ENCODE measurements at regions not wholly inside any gene's neighbourhood (a gene's known extent, or its start where the extent isn't known, plus 50 kb on each side); places are given as distances from the start of the nearest gene placed in this dataset.

- no peaks in the 10 kb centered on the region for H3K9me3 ChIP-seq
- DNase-seq (ENCODE audit: low spot score in 2 of 2) = no peak
- no peaks in the 10 kb centered on the region for H3K36me3 ChIP-seq
- H3K4me1 ChIP-seq = no peaks in the 10 kb centered on the region
- WGBS = 61% methylated on average over 1 of the region's 1 CpG
- no peaks in the 10 kb centered on the region for H3K27me3 ChIP-seq
- TF ChIP-seq CTCF (IDR thresholded peaks at IDR 0.05) (no peak), POLR2A (IDR thresholded peaks at IDR 0.05) (no peak), EP300 (IDR thresholded peaks at IDR 0.05) (no peak), POLR2AphosphoS5 (IDR thresholded peaks at IDR 0.05) (no peak)
- no peak overlapping the region for H3K4me3 ChIP-seq
- no peak overlapping the region for H3K27ac ChIP-seq
Measured at GRCh38 chrX:10906866-10907265, 204.3 kb upstream of the HCCS start.

DNA sequence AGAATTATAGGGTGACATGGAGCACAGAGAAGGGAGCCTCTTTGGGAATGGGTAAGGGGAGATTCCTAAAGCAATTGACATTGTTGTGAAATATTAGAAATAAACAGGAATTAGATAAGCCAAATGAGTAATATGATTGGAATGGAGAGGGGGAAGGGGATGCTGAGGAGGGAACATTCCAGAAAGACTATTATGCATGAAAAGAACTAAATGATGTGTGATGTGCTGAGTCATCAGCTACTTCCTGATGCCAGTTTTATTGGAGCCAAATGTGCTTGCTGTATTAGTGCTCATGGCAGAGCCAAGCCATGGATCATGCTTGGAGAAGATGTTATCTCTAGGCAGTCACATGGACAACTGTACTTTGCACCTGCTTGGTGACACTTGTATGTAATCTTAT lies 189.0 kb upstream of the HCCS start:
- Histone ChIP-seq H3K27me3 (no peaks in the 10 kb centered on the region), H3K4me1 (no peaks in the 10 kb centered on the region), H3K36me3 (no peaks in the 10 kb centered on the region), H3K27ac (no peak overlapping the region), H3K9me3 (no peaks in the 10 kb centered on the region), H3K4me3 (no peak overlapping the region)
- no peak for DNase-seq (ENCODE audit: low spot score in 2 of 2)
- TF ChIP-seq CTCF (IDR thresholded peaks at IDR 0.05) (no peak), POLR2A (IDR thresholded peaks at IDR 0.05) (no peak), POLR2AphosphoS5 (IDR thresholded peaks at IDR 0.05) (no peak), EP300 (IDR thresholded peaks at IDR 0.05) (no peak)

DNA sequence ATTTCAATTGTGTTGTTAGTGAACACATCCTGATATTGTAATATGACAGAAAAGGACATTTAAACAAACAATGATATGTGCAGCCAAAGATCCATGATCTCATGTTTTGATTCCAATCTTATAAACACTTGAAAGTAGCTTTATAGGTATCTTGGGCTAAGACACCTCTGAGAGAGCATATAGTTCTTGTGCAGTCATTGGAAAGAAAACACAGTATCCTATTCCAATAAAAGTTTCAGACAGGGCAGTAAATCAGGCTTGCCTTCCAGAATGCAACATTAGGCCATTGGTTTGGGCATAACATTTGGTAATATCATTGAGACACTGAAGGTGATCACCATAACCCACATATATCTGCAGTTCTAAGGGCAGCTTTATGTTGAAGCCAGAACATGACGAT lies 188.3 kb upstream of the HCCS start:
- 55% methylated on average over 1 of the region's 1 CpG for WGBS
- H3K36me3 ChIP-seq = no peaks in the 10 kb centered on the region
- H3K9me3 ChIP-seq = no peaks in the 10 kb centered on the region
- no peak overlapping the region for H3K27ac ChIP-seq
- TF ChIP-seq POLR2AphosphoS5 (IDR thresholded peaks at IDR 0.05) = no peak
- TF ChIP-seq CTCF (IDR thresholded peaks at IDR 0.05) = no peak
- no peak for TF ChIP-seq POLR2A (IDR thresholded peaks at IDR 0.05)
- no peak for TF ChIP-seq EP300 (IDR thresholded peaks at IDR 0.05)
- no peak overlapping the region for H3K4me3 ChIP-seq
- H3K4me1 ChIP-seq = no peaks in the 10 kb centered on the region
- no peaks in the 10 kb centered on the region for H3K27me3 ChIP-seq
- no peak for DNase-seq (ENCODE audit: low spot score in 2 of 2)

- Histone ChIP-seq H3K27me3 (no peaks in the 10 kb centered on the region), H3K4me3 (no peak overlapping the region), H3K27ac (no peak overlapping the region), H3K4me1 (no peaks in the 10 kb centered on the region), H3K9me3 (no peaks in the 10 kb centered on the region), H3K36me3 (no peaks in the 10 kb centered on the region)
- TF ChIP-seq POLR2A (IDR thresholded peaks at IDR 0.05) (no peak), POLR2AphosphoS5 (IDR thresholded peaks at IDR 0.05) (no peak), CTCF (IDR thresholded peaks at IDR 0.05) (no peak), EP300 (IDR thresholded peaks at IDR 0.05) (no peak)
- DNase-seq (ENCODE audit: low spot score in 2 of 2) = no peak
- 67% methylated on average over 3 of the region's 3 CpGs for WGBS
Measured at GRCh38 chrX:10923466-10923865, 187.7 kb upstream of the HCCS start.

DNA sequence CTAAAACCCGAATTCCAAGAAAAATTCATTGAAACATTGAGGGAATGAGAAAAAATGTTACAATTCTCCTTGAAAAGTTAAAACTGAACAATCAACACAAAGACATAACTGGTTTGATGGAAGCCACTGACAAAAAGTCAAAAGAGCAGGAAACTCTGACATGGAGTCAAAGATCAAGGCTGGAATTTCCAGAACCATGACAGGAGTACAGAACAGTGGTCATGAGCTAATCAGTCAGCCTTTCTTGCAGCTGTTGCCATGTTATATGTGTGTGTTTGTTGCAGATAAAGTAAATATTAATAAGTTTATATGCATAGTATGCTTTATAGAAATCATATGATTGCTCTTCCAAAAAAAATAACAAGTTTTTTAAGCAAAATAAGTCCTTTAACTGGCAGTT lies 184.7 kb upstream of the HCCS start:
- no peaks in the 10 kb centered on the region for H3K27me3 ChIP-seq
- H3K4me1 ChIP-seq = no peaks in the 10 kb centered on the region
- H3K4me3 ChIP-seq = no peak overlapping the region
- H3K27ac ChIP-seq = no peak overlapping the region
- DNase-seq (ENCODE audit: low spot score in 2 of 2) = no peak
- no peaks in the 10 kb centered on the region for H3K9me3 ChIP-seq
- TF ChIP-seq POLR2AphosphoS5 (IDR thresholded peaks at IDR 0.05) = no peak
- TF ChIP-seq CTCF (IDR thresholded peaks at IDR 0.05) = no peak
- no peak for TF ChIP-seq EP300 (IDR thresholded peaks at IDR 0.05)
- no peak for TF ChIP-seq POLR2A (IDR thresholded peaks at IDR 0.05)
- no peaks in the 10 kb centered on the region for H3K36me3 ChIP-seq
- 50% methylated on average over 1 of the region's 1 CpG for WGBS
